K562 (cell line): ENCODE measurements at regions not wholly inside any gene's neighbourhood (a gene's known extent, or its start where the extent isn't known, plus 50 kb on each side); places are given as distances from the start of the nearest gene placed in this dataset.

Experiments
- CTCF ChIP-seq, 3 experiments: IDR thresholded peaks in 2 of 3; conservative IDR thresholded peaks in 1 of 3; 2 replicates each; pipeline ENCODE4 v1.5.1; 2011 to 2012; ENCODE audit warnings: low read length in 3 of 3, mild to moderate bottlenecking in 3 of 3, control low read depth in 2 of 3, improper control_type of control experiment in 1 of 3, inconsistent platforms in 1 of 3, low read depth in 1 of 3, mixed read lengths in 1 of 3, moderate library complexity in 1 of 3; ENCODE audit not compliant: insufficient read depth in 2 of 3
- EZH2 ChIP-seq: IDR thresholded peaks from 2 replicates; pipeline ENCODE4 v1.6.1; 2012; ENCODE audit warnings: low read depth, mild to moderate bottlenecking, inconsistent platforms, low read length, borderline replicate concordance
- GABPB1 ChIP-seq: sonication (generic); formaldehyde crosslinking; IDR thresholded peaks from 2 replicates; pipeline ENCODE4 v1.8.0; 2022; ENCODE audit warnings: mild to moderate bottlenecking, missing genetic modification reagents
- JUN ChIP-seq, 2 experiments: sonication (generic) in 1 of 2; formaldehyde crosslinking in 1 of 2; IDR thresholded peaks; 2 replicates each; pipeline versions ENCODE4 v1.6.1 to v1.8.0; 2012 to 2022; ENCODE audit warnings: borderline replicate concordance in 2 of 2, mild to moderate bottlenecking in 2 of 2, improper control_type of control experiment in 1 of 2, low read depth in 1 of 2, low read length in 1 of 2, missing genetic modification reagents in 1 of 2
- MXI1 ChIP-seq: IDR thresholded peaks from 2 replicates; pipeline ENCODE4 v1.6.1; 2011; ENCODE audit warnings: low read depth, mild to moderate bottlenecking, improper control_type of control experiment, low read length
- NEUROD1 ChIP-seq: fragments of 150-350 bp; IDR thresholded peaks from 2 replicates; pipeline ENCODE4 v1.6.1; 2014; ENCODE audit warnings: borderline replicate concordance, low read length, low read depth; ENCODE audit not compliant: partially characterized antibody
- PKNOX1 ChIP-seq: fragments of 450-650 bp; IDR thresholded peaks from 2 replicates; pipeline ENCODE4 v1.6.1; 2016
- TCF7 ChIP-seq: sonication (generic); IDR thresholded peaks from 2 replicates; pipeline ENCODE4 v1.6.1; 2016; ENCODE audit warnings: antibody characterized with exemption, borderline replicate concordance
- ZNF354B ChIP-seq: fragments of 250-450 bp; sonication (Bioruptor Pico); IDR thresholded peaks from 2 replicates; pipeline ENCODE4 v1.4.0; 2020

GRCh38 chr2:6510532-6510931, 355.2 kb downstream of the CMPK2 start:
- TF ChIP-seq JUN (IDR thresholded peaks at IDR 0.05; ENCODE audit: borderline replicate concordance, low read depth, low read length) (no peak), JUN (CRISPR knock-in tag; IDR thresholded peaks at IDR 0.05; ENCODE audit: borderline replicate concordance) (no peak), CTCF (IDR thresholded peaks at IDR 0.05 in 2 of 3, conservative IDR thresholded peaks at IDR 0.05 in 1 of 3; ENCODE audit: insufficient read depth in 2 of 3, low read depth in 1 of 3, low read length in 3 of 3) (no peak), ZNF354B (no peak), PKNOX1 (no peak), GABPB1 (no peak), TCF7 (no peak), EZH2 (no peak), MXI1 (no peak), NEUROD1 (no peak)
